HG03139 (cell line): ENCODE measurements at regions not wholly inside any gene's neighbourhood (a gene's known extent, or its start where the extent isn't known, plus 50 kb on each side); places are given as distances from the start of the nearest gene placed in this dataset.

Source experiments
- ATAC-seq: cut with Tn5 transposase; IDR thresholded peaks from one replicate; pipeline ENCODE4 v1.9.1; 2021; ENCODE audit not compliant: unreplicated experiment

DNA sequence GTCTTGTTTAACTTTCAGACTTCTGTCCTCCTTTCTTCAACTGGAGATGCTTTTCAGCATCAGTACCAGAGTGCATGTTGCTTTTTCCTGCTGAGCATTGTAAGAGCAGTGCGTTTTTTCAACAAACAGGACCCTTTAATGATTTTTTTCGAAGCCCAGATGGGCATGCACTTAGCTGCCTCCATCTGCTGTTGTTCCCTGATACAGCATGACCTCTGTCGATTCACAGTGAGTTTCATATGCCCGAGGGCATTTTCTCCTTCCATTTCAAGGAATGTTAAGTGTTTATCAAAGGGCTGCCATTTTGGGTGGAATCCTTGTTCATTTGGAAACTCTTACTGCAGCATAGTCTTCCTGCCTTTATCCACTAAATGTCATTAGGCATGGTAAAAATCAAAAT, 428.6 kb downstream of the DTHD1 start:
- no peak for ATAC-seq

DNA sequence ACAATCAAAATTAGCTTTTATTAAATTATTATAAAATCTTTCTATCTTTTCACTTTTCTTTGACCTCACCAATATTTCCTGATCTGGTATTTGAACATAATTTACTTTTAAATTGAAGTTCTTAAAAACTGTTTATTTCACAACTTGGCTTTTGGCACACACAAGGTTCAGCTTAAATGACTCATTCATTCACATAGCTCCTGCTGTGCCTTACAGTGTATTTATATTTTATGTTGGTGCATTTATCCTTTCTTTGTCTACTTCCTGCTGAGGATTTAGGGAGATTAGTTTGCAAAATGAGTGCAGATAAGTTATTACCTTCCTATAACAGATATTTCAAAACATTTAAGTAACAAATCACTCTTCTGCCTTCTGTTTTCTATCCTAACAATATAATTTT, 430.6 kb downstream of the DTHD1 start:
- no peak for ATAC-seq

DNA sequence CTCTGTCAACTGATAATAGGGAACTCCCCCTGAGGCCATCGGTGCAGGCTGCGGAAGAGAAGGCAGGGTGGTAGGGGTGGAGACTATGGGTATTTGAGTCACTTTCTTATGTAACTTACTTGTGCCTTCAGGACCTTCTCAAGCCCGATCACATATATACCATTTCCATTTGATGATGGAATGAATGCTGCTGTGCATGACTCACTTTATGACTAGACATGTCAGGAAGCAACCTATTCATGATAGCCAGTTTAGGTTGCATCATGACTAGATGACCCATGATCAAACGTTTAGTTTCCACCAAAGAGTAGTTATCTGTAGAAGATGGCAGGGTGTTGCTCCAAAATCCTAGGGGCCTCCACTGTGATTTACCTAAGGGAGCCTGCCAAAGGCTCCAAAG, 435.5 kb downstream of the DTHD1 start:
- ATAC-seq, result no peak

DNA sequence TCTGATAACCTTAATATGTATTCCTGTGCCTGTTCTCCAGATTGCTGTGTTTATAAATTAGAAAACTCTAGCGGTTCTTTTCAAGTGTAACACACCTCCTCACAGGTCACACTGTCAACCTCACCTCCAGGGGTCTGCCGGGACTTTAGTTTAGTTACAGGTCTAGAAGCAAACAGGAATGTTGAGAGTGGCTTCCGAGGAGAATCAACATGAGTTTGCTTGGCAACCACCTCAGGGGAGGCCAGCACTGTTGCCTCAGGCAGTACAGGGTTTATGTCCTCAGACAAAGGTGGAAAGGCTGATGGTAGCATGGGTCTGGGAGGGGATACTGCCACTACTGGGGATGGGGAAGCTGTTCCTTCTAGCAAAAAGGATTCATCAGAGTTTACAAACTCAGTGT, 438.0 kb downstream of the DTHD1 start:
- no peak for ATAC-seq

DNA sequence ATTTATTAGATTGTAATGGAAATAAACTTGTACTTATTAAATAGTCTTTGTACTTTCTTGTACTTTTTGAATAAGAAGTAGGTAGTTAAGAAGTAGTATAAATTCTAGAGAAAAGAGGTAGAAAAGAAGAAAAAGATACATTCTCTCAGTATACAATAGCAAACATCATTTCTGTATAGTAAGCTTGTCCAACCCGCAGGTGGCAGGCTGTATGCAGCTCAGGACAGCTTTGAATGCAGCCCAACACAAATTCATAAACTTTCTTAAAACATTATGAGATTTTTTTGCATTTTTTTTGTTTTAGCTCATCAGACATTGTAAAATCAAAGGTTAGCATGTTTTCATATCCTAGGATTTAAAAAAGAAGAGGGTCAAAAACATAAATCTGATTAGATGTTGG, 441.6 kb downstream of the DTHD1 start:
- no peak for ATAC-seq

DNA sequence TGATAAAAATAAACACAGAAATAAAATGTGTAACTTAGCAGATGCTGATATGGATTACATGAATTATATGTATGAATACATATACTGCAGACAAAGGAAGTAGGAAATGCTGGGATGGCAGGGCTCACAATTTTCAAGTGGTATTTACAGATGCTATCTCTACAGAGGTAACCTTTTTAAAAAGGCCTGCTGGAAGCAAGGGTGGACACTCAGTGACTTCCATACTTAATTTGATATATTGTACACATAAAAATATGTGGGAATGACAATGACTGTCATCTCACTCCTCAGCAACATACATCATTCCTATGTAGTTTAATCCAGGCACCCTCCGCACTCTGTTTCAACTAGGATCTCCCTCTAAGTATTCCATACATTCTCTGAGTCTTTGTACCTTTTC, 452.9 kb downstream of the DTHD1 start:
- no peak for ATAC-seq

DNA sequence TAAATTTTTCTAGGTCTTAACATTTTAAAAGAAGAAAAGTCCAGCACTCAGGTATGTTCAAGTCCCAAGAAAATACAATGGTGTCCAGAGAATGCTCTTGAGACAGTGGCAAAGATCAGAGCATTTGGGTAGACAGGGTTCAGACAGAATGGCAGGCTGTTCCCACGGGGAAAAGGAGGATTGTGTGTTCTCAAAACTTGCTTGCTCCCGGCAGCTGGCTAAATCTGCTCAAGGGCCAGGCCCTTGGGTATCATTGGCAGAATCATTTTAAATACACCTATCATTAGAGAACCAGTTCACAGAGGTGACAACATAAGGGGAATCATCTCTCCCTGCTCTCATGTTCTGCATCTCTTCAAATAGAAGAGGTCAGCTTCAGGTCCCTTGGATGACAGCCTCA, 456.3 kb downstream of the DTHD1 start:
- no peak for ATAC-seq

DNA sequence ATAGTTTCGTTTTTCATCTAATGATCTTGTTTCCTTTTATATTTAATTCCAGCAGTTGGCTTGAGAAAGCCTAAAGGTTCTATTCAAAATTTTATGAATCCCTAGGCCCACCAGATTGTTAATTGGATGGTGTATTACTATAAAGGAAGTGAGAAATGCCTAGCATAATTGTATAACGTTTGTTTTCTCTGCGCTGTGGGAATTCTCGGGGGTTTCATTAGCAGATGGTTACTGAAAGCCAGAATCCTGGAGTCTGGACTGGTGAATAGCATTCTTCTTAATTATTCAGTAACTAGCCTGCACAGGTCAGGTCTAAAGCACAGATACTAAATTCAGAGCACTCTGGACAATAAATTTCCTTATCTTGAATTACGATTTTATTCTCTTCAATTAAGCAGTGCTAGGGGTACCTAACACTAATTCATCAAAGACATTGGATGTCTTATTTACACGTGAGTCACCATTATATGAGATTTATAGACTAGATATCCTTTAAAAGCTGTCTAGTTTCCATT, 459.4 kb downstream of the DTHD1 start:
- no peak for ATAC-seq

DNA sequence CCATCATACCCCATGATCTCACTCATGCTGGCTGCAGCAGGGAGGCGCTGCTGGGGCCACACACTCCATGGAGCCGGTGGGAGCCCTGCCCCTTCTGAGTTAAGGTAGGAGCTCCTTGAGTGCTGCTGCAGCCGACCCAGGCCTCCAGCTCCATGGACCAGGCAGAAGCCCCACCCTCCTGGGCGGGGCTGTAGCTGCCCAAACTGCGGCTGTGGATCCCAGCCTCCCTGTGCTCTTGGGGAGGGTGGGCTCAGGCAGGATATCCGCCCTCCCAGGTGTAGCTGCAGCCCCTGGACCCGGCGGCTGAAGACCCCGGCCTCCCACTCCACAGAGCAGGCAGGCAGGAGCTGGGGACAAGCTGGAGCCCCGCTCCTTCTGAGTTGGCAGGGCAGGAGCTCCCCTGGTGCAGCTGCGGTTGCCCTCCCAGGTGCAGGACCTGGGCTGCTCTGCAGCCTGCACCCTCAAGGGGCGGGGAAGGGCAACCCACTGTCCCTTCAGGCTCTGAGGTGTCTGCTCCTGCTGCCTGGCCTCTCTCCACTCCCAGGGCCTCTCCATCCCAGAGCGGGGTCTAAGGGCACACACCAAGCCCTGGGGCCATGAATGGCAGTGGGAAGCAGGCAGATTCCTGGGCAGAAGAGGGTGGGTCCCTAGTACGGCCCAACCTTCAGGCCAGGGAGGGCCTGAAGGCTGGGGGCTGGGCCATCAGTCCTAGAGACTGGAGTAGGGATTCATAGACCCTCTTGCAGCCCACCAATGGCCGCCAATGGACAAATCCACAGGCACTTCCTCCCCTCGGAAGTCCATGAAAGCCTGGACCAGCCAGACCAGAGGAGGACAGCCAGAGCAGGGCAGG, 466.1 kb downstream of the DTHD1 start:
- ATAC-seq, result no peak

DNA sequence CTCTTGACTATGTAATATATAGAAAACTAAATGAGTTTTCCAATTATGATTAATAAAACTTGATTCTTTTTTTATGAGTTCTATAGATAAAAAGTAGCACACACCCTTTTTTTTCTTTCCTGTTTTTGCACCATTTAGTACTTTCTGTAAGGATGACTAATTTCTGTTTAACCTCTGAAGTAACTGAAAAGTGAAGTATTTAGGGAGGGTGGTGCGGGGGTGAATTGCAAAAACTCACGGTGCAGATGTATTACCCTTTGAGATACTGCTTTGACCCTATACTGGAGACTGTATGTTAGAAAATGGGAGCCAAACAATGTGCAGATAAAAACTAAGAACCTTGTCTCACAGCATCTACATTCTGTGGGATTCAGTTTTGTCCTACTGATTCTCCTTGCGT, 471.6 kb downstream of the DTHD1 start:
- ATAC-seq, result no peak

DNA sequence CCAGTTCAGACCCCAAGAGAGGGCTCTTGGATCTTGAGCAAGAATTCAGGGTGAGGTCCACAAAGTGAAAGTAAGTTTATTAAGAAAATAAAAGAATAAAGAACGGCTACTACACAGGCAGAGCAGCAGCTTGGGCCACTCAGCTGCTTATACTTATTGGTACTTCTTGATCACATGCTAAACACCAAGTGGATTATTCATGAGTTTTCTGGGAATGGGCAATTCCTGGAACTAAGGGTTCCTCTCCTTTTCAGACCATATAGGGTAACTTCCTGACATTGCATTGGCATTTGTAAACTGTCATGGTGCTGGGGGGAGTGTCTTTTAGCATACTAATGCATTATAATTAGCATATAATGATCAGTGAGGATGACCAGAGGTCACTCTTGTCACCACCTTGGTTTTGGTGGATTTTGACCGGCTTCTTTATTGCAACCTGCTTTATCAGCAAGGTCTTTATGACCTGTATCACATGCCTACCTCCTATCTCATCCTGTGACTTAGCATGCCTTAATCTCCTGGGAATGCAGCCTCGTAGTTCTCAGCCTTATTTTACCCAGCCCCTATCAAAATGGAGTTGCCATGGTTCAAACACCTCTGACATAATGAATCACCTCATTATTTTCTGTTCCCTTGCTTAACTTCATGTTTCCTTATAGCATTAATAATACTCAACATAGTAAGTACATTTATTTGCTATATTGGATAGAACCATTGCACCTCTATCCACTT, 476.3 kb downstream of the DTHD1 start:
- no peak for ATAC-seq

DNA sequence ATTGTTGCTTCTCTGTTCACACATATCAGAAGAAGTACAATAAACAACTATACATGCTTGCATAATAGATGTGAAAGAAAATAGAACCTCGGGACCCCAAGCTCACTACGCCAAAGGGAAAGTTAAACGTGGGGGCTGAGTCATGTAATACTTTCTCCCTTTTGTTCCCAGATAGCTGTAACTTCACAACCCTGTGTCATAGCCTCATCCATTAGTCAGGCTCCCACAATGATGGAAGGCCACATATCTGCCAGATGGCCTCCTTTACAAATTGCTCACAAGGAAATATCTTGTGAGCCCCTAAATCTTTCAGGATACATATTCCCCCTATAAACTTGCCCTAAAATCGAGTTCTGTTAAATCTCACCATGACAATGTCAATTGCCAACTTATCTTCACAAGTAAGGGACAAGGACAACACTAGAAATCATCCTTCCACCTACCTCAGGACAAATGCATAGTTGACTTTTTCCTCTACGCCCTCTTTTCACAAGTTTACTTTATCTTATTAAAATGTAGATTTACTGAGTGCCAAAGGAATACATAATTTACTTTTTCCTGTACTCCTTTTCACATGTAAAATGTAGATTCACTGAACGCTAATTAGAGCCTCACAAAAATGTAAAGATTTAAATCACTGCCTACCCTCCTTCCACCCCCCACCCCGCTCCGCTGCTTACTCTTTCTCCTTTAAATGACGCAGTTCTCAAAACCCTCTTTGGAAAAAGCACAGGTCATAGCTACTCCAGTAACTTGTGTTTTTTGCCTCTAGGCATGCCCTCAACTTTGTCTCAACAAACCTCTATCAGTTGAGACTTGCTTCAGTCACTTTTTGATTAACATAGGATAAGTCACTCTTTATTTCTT, 477.1 kb downstream of the DTHD1 start:
- ATAC-seq, result no peak

DNA sequence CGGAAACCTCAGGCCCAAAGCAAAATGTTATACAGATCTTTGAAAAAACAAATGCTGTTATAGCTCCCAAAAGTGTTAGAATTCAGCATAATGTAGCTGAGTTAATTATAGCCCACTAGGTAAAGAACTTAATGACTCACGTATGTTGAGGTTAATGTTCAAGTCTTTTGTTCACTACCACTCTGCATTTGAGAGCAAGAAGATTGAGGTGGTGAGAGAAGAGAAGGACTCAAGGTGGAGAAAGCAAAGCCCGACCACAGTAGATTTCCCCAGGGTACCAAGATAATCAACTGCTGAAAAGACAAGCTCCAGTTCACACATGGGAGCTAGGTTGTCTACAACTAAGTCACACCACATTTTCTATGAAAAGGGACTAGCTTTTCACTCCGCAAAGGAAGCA, 480.2 kb downstream of the DTHD1 start:
- ATAC-seq, result no peak

DNA sequence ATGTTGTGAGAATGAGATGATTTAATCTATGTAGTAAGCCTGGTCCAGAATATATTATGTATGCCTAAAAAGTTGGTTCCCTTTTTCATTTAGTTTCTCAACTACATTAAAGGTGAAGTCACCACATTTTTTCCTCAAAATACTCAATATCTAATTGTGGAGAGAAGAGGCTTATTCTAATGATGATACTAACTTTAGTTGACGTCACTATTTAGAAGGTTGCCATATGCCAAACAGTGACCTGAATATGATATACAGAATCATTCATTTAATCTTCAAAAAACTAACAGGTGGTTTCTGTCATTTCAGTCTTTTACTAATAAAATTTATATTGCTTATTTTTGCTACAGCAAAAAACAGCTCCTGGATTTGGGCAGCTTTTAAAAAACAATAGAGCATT, 480.7 kb upstream of the NWD2 start:
- no peak for ATAC-seq

DNA sequence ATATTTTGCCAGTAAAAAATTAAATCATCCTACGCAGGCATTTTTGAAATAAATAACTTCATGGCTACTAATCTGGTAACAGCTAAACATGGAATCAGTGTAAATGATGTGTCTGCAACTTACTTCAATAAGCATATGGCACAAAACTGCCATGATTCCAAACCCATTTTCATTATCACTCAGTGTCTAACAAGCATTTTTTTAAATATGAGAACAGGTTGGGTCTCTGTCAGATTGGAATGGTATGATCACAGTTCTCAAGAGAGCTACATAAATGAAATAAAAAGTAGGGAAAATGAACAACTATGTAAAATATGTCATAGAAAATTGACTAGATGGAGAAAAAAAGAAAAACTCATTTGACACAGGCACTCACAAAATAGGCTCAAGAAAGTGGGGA, 476.9 kb upstream of the NWD2 start:
- no peak for ATAC-seq

DNA sequence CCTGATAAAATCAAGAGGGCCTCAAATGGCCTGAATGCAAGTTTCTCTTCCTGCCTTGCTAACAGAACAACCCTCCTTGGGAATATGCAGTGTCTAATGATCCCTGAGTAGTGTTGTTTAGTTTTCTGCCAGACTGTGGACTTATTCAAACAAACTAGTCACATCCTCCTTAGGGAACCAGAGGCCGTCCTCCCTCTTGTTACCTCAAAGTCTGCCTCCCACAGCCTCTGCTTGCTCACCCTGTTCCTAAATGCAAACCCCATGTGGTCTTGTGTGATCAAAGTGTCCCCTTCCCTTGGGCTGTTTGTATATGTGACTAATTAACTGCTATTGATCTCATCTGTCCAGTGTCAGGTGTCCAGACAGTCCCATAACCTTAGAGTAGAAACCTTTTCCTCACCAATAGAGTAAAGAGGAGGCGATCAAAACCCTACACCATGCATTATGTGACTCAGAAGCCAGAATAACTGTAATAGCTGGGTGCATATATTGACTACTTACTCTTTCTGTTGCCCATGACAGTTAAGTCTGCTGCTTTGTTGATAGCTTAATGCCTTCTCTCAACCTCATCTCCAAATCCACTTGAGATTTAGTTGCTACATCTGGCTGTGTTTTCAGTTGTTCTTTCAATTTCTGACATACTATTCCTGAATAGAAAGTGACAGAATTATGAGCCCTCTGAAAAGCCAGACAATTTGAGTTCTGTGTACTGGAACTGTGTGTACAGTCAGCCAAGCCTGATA, 473.0 kb upstream of the NWD2 start:
- no peak for ATAC-seq

DNA sequence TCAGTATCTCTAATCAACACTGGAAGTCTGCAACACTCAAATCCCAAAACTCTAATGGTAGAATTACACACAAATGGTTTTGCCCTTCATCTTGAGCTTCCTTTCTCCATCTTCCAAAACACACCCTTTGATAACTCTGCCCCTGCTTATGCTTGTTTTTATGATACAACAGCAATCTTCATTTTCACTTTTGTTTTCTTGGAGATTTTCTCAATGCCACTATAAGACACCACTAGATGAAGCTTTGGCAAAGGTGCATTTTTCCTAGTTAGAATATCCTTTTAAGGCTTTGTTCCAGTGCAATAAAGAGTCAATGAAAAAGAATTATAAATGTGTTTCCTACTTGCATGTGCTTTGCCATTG, 472.4 kb upstream of the NWD2 start:
- ATAC-seq, result no peak

DNA sequence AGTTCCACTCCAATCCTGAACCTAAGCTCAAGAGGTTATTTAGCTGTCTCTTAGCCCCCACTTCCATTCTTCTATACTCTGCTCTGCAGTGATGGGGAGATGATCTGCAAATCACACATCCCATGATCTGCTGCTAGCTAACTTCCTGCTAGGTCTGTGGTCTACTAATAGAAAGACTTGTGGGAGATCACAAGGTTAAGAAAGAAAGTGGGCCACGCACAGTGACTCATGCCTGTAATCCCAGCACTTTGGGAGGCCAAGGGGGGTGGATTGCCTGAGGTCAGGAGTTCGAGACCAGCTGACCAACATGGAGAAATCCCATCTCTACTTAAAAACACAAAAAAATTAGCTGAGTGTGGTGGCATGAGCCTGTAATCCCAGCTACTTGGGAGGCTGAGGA, 471.1 kb upstream of the NWD2 start:
- no peak for ATAC-seq

DNA sequence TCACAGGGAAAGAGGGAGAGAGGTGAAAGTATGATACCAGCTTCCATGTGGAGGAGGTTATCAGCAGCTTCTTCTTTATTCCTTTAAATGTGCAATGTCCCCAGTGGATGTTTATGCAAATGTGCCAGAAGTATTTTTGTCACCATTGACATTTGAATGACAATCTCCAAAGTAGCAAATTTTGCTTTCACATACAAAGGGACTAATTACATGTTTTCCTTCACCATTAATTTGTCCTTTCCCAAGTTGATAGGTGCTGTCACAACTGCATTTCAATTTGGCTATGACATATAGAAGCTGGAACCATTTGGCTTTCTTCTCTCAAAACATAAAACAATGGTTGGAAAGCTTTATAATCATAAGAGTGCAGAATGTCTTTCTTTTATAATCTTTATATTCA, 469.0 kb upstream of the NWD2 start:
- ATAC-seq, result no peak

DNA sequence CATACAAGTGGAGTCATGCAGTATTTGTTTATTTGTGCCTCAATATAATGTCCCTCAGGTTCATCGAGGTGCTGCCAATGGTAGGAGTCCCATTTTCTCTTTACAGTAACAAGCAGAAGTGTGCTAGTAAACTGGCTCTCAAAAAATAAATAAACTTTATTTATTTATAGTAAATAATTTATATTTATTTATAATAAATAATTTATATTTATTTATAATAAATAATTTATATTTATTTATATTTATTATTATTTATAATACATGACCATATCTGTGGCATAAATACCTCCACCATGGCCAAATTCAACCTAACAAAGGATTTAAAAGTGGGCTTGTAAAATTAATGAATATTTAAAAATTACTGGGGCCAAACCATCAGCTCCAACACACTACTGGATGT, 464.9 kb upstream of the NWD2 start:
- no peak for ATAC-seq

DNA sequence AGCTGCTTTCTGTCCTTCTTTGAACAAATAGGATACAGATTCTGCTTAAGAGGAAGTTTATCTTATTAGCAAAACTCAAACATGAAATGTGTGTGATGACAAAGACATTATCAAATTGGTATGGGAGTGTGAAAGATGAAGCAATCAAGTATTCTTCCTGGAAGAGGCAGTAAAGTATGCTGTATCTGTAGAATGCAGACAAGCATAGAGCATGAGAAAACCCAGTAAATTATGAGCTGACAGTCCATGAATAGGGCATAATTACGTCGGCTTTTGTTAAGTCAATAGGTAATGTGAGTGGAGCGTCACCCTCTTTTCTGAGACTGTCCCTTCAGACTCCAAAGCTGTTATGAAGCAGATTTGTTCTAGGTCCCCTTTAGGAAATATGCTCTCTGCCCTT, 458.6 kb upstream of the NWD2 start:
- no peak for ATAC-seq
